ENCODE measurements at regions not wholly inside any gene's neighbourhood (a gene's known extent, or its start where the extent isn't known, plus 50 kb on each side); places are given as distances from the start of the nearest gene placed in this dataset.
A peak's percentile ranks its signal among the peaks of the same experiment; 100 is the strongest.

- CTCF ChIA-PET: interaction anchor here (0.5 to 1.2 kb wide), 5 partner anchors 9 to 549 kb away, joined by 3 to 9 read pairs (median 4); no protein-coding TSS in a partner anchor
- Histone ChIP-seq H3K27me3 (ENCODE audit: control insufficient read depth, insufficient read depth, low read length) (peaks cover 23% of the 10 kb centered on the region), H3K4me1 (ENCODE audit: control insufficient read depth, insufficient read depth, low read length) (0 out of 2 replicates have a peak, but pooled peaks cover 2% of the 10 kb centered on the region), H3K4me3 (ENCODE audit: low read depth in 2 of 2, low read length in 2 of 2) (peak overlapping the region; percentile 58 to 70), H3K27ac (ENCODE audit: low read length) (no peak overlapping the region), H3K36me3 (ENCODE audit: control insufficient read depth, insufficient read depth, low read length) (no peaks in the 10 kb centered on the region), H3K9me3 (ENCODE audit: control insufficient read depth, insufficient read depth, low read depth, low read length) (peaks cover 2% of the 10 kb centered on the region; the same call in 1 of the 2 replicates)
- in situ Hi-C loops (cut with HindIII; ENCODE audit: low pct_unique_long_range_greater_than_20kb, low sequenced_read_pairs): no loop called here
- POLR2A ChIA-PET: no interaction called here
- intact Hi-C loops (cut with micrococcal nuclease; ENCODE audit: unreplicated experiment): loop anchor here (5.0 to 10.0 kb wide), 5 partner anchors 157 to 693 kb away; no protein-coding TSS in a partner anchor
- DNase-seq (ENCODE audit: low read depth, low spot score) (no peak), ATAC-seq (peak; percentile 48)
- TF ChIP-seq POLR2AphosphoS5 (IDR thresholded peaks at IDR 0.05; ENCODE audit: low read depth, low read length) (no peak), REST (IDR thresholded peaks at IDR 0.05; ENCODE audit: insufficient read depth in 1 of 2, low read depth in 2 of 2, low read length in 1 of 2) (no peak), TCF7L2 (IDR thresholded peaks at IDR 0.05; ENCODE audit: low read depth, low read length) (no peak), SIN3A (IDR thresholded peaks at IDR 0.05; ENCODE audit: borderline replicate concordance, insufficient read depth, low read depth, low read length) (no peak), CTCF (IDR thresholded peaks at IDR 0.05) (no peak)
- BruUV-seq (replicated peaks): no TSS peak
These were observed 162.8 kb downstream of the CD47 start for GRCh38 chr3:107928084-107928445.

- Histone ChIP-seq H3K27me3 (ENCODE audit: control insufficient read depth, insufficient read depth, low read length) (peaks cover 27% of the 10 kb centered on the region), H3K4me1 (ENCODE audit: control insufficient read depth, insufficient read depth, low read length) (0 out of 2 replicates have a peak, but pooled peaks cover 2% of the 10 kb centered on the region), H3K4me3 (ENCODE audit: low read depth in 2 of 2, low read length in 2 of 2) (peak overlapping the region; percentile 58 to 70), H3K27ac (ENCODE audit: low read length) (no peak overlapping the region), H3K9me3 (ENCODE audit: control insufficient read depth, insufficient read depth, low read depth, low read length) (no peaks in the 10 kb centered on the region; the same call in 1 of the 2 replicates), H3K36me3 (ENCODE audit: control insufficient read depth, insufficient read depth, low read length) (no peaks in the 10 kb centered on the region)
- intact Hi-C loops (cut with micrococcal nuclease; ENCODE audit: unreplicated experiment): loop anchor here (5.0 to 10.0 kb wide), 5 partner anchors 157 to 693 kb away; no protein-coding TSS in a partner anchor
- in situ Hi-C loops (cut with HindIII; ENCODE audit: low pct_unique_long_range_greater_than_20kb, low sequenced_read_pairs): no loop called here
- CTCF ChIA-PET: interaction anchor here (0.5 to 1.2 kb wide), 4 partner anchors 8 to 550 kb away, joined by 4 to 9 read pairs (median 5); no protein-coding TSS in a partner anchor
- ATAC-seq (peak; percentile 99), DNase-seq (ENCODE audit: low read depth, low spot score) (no peak)
- TF ChIP-seq POLR2AphosphoS5 (IDR thresholded peaks at IDR 0.05; ENCODE audit: low read depth, low read length) (no peak), CTCF (IDR thresholded peaks at IDR 0.05) (peak; percentile 99)
- POLR2A ChIA-PET: no interaction called here
- BruUV-seq (replicated peaks): no TSS peak
These were observed 163.3 kb downstream of the CD47 start for GRCh38 chr3:107927361-107928083.

All from Panc1 (cell line).